ENCODE measurements at regions not wholly inside any gene's neighbourhood (a gene's known extent, or its start where the extent isn't known, plus 50 kb on each side); places are given as distances from the start of the nearest gene placed in this dataset.

DNA sequence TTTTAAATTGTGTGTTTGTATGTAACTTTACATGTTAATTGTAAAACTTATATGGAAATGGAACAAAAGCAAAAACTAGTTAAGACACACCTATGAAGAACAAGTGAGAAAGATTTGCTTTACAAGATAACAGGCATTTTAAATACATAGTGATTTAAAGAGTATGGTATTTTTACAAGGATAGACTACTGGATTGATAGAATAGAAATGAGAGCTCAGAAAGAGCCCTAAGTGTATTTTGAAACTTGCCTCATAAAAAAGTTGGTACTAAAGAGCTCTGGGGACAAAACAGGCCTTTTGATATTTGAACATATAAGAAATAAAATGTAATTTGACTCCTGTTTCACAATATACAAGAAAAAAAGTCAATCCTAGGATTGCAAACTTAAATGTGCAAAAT, 928.4 kb downstream of the REEP3 start:
- no peak for ATAC-seq
- Mint-ChIP-seq H3K27me3 (no peaks in the 10 kb centered on the region), H3K4me3 (no peak overlapping the region), H3K9me3 (no peaks in the 10 kb centered on the region), H3K27ac (no peak overlapping the region), H3K4me1 (ENCODE audit: low read depth in 2 of 2) (no peaks in the 10 kb centered on the region), H3K36me3 (no peaks in the 10 kb centered on the region)
- DNase-seq (ENCODE audit: low spot score), result no peak

DNA sequence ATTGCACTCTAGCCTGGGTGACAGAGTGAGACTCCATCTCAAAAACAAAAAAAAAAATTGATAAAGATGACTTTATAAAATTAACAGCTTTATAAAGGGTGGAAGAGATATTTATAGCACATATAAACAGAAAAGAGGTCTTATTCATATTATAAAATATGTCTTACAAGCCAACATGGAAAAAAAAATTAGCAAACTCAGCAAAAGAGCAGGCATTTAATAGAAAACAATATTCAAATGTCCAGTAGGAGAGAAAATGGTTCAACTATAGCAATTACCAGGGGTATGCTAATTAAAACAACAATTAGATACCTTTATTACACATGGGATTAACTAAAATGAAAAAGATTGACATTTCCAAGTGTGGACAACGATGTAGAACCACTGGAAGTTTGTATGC, 929.1 kb downstream of the REEP3 start:
- Mint-ChIP-seq H3K36me3 (no peaks in the 10 kb centered on the region), H3K27me3 (no peaks in the 10 kb centered on the region), H3K27ac (no peak overlapping the region), H3K4me1 (ENCODE audit: low read depth in 2 of 2) (no peaks in the 10 kb centered on the region), H3K4me3 (no peak overlapping the region), H3K9me3 (no peaks in the 10 kb centered on the region)
- DNase-seq (ENCODE audit: low spot score) (no peak), ATAC-seq (no peak)

DNA sequence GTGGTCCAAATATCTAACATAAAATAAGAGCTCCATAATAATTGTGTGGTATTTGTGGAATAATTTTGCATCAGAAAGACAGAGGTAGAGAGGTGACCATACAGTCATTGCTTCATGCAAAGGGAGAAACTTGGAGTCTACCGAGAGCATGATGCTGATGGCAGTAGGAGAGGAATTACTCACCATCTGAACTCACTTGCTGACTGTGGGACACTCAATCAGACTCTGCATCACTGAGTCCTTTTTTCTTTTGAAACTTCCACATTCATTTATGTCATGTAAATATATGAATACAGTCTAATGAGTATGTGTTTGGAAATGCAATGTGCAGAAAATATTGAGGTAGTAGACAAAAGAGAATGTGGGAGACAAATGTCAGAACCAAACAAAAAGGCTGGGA, 933.8 kb downstream of the REEP3 start:
- no peaks in the 10 kb centered on the region for H3K36me3 Mint-ChIP-seq
- H3K9me3 Mint-ChIP-seq, result no peaks in the 10 kb centered on the region
- DNase-seq (ENCODE audit: low spot score), result no peak
- no peak for ATAC-seq
- no peak overlapping the region for H3K4me3 Mint-ChIP-seq
- no peak overlapping the region for H3K27ac Mint-ChIP-seq
- no peaks in the 10 kb centered on the region for H3K4me1 Mint-ChIP-seq (ENCODE audit: low read depth in 2 of 2)
- H3K27me3 Mint-ChIP-seq, result no peaks in the 10 kb centered on the region

DNA sequence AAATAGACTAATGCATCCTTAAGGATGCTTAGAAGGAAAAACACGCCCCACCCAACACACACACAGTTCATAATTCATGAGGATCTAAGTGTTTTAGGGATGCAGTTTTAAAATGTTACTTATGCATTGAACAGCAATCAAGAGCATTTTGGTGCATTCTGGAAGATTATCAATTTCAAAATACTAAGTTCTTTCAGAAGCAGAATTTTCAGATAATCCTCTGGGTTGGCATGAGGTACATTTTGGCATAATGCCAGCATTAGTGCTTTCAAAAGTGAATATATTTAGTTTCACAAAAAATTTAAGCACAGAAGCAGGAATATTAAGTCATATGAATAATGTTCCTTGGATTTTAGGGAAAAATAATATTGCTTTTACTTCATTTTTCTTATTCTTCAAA, 937.1 kb downstream of the REEP3 start:
- no peaks in the 10 kb centered on the region for H3K27me3 Mint-ChIP-seq
- peaks cover 12% of the 10 kb centered on the region for H3K9me3 Mint-ChIP-seq
- DNase-seq (ENCODE audit: low spot score), result no peak
- no peaks in the 10 kb centered on the region for H3K4me1 Mint-ChIP-seq (ENCODE audit: low read depth in 2 of 2)
- peaks cover 5% of the 10 kb centered on the region for H3K36me3 Mint-ChIP-seq
- ATAC-seq, result no peak
- no peak overlapping the region for H3K4me3 Mint-ChIP-seq
- H3K27ac Mint-ChIP-seq, result no peak overlapping the region

DNA sequence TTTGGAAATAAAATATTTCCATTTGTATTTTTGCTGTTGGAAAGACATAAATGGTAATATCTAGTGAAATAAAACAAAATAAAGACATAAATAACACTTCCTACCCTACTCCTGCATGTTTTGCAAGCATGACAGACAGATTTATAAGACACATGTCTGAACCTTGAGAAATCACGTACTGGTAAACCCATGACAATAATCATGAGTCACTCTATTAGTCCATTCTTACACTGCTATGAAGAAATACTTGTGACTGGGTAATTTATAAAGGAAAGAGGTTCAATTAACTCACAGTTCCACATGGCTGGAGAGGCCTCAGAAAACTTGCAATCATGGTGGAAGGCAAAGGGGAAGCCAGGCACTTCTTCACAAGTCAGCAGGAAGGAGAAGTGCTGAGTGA, 942.2 kb downstream of the REEP3 start:
- H3K27me3 Mint-ChIP-seq, result no peaks in the 10 kb centered on the region
- H3K36me3 Mint-ChIP-seq, result peaks cover 8% of the 10 kb centered on the region
- DNase-seq (ENCODE audit: low spot score) (no peak), ATAC-seq (no peak)
- H3K27ac Mint-ChIP-seq, result no peak overlapping the region
- H3K4me3 Mint-ChIP-seq, result no peak overlapping the region
- peaks cover 24% of the 10 kb centered on the region for H3K9me3 Mint-ChIP-seq
- no peaks in the 10 kb centered on the region for H3K4me1 Mint-ChIP-seq (ENCODE audit: low read depth in 2 of 2)

DNA sequence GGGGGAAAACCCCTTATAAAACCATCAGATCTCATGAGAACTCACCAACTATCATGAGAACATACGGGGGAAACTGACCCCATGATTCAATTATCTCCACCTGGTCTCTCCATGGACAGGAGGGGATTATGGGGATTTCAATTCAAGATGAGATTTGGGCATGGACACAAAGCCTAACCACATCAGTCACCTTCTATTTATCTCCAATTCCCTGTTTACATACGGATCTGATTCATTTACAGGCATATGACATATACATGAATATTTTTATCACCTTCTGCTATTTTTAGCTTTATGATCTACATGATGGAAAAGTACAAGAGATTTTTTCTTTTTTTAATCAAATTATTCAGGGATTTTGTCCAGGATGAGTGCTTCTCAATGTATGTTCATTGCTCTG, 944.5 kb downstream of the REEP3 start:
- DNase-seq (ENCODE audit: low spot score), result no peak
- H3K9me3 Mint-ChIP-seq, result peaks cover 29% of the 10 kb centered on the region
- H3K27me3 Mint-ChIP-seq, result no peaks in the 10 kb centered on the region
- no peak overlapping the region for H3K4me3 Mint-ChIP-seq
- ATAC-seq, result no peak
- H3K36me3 Mint-ChIP-seq, result peaks cover 15% of the 10 kb centered on the region
- H3K4me1 Mint-ChIP-seq (ENCODE audit: low read depth in 2 of 2), result no peaks in the 10 kb centered on the region
- H3K27ac Mint-ChIP-seq, result no peak overlapping the region

DNA sequence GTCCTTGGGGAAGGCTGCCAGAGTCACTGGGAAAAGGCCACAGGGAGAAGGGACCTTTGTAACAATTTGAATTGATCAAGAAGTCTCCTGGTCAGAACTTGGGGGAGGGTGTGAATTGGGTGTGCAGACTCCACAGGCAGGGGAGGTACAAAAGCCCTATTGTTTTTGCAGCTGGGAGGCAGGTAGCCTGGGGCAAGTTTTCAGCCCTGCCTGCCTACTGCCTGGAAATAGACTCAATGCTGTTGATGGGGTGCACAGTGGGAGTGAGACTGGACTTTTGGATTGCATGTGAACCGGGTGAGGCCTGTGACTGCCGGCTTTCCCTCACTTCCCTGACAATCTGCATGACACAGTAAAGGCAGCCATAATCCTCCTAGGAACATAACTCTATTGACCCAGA, 947.0 kb downstream of the REEP3 start:
- no peak for DNase-seq (ENCODE audit: low spot score)

DNA sequence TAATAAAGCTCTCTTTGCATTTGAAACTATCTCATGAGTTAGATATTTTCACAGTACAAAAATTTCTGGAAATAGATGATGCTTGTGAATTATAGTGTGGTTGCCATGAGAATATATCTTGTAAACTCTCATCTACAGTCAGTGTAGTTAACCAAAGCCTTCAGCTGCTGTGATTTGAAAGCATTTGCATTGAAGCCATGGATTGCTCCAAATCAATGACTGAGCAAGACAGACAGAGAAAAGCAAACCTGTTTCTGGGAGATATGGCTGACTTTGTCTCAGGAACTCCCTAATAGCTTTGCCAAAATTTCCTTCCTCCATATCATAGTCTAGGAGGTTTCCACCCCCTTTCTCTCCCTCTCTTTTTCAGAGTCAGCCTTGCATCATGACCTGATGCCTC, 955.3 kb downstream of the REEP3 start:
- Mint-ChIP-seq H3K27ac (no peak overlapping the region), H3K9me3 (peaks cover 15% of the 10 kb centered on the region), H3K4me1 (ENCODE audit: low read depth in 2 of 2) (no peaks in the 10 kb centered on the region), H3K36me3 (peaks cover 4% of the 10 kb centered on the region), H3K27me3 (no peaks in the 10 kb centered on the region), H3K4me3 (no peak overlapping the region)
- DNase-seq (ENCODE audit: low spot score) (no peak), ATAC-seq (no peak)

More for the DNA sequence above, 947.0 kb downstream of the REEP3 start:
- Mint-ChIP-seq H3K27ac (no peak overlapping the region), H3K36me3 (peaks cover 18% of the 10 kb centered on the region), H3K4me3 (no peak overlapping the region), H3K9me3 (peaks cover 26% of the 10 kb centered on the region), H3K4me1 (ENCODE audit: low read depth in 2 of 2) (no peaks in the 10 kb centered on the region), H3K27me3 (no peaks in the 10 kb centered on the region)
- ATAC-seq, result no peak

DNA sequence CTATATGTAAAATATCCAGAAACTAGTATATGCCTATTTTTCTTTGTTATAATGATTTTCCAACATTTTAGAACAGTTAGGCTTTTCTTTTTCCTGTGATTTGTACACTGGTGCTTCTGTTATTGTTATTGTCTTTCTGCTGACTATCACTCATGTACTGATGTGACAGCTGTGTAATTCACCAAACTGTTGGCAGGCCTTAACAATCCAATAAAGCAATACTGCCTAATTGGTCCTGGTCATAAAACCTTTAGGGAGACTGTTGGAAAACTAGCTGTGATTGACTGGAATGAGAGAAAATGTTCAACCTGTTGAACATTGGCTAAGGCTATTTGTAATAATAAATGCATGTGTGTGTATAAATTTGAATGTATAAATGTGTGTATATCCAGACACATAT, 956.6 kb downstream of the REEP3 start:
- no peak overlapping the region for H3K27ac Mint-ChIP-seq
- no peak for ATAC-seq
- no peaks in the 10 kb centered on the region for H3K4me1 Mint-ChIP-seq (ENCODE audit: low read depth in 2 of 2)
- no peaks in the 10 kb centered on the region for H3K27me3 Mint-ChIP-seq
- no peaks in the 10 kb centered on the region for H3K36me3 Mint-ChIP-seq
- no peak for DNase-seq (ENCODE audit: low spot score)
- H3K9me3 Mint-ChIP-seq, result peaks cover 11% of the 10 kb centered on the region
- H3K4me3 Mint-ChIP-seq, result no peak overlapping the region

DNA sequence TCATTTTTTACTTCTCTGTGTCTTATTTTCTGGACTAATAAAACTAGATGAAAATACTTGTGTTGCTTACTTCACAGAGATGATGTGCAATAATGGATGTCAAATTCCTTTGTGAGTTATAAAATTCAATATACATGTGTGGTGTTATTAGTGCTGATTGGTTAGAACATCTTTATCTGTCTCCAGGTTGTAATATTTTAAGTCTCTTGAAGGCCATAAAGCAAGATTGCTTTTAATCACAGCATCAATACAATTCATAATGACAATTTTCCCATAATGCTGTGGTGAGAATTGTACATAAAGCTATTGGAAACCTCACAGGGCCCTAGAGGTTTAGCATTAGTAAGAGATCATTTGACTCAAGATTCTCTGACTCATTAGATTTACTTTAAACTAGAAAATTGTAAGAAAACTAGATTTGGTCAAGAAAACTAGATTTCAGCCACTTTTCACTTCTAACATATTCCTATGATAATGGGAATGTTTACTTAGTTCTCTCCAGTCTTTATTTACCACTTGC, 963.7 kb downstream of the REEP3 start:
- DNase-seq (ENCODE audit: low spot score), result no peak
- no peak overlapping the region for H3K4me3 Mint-ChIP-seq
- H3K4me1 Mint-ChIP-seq (ENCODE audit: low read depth in 2 of 2), result no peaks in the 10 kb centered on the region
- ATAC-seq, result no peak
- H3K27me3 Mint-ChIP-seq, result no peaks in the 10 kb centered on the region
- H3K9me3 Mint-ChIP-seq, result peaks cover 4% of the 10 kb centered on the region
- H3K27ac Mint-ChIP-seq, result no peak overlapping the region
- no peaks in the 10 kb centered on the region for H3K36me3 Mint-ChIP-seq

DNA sequence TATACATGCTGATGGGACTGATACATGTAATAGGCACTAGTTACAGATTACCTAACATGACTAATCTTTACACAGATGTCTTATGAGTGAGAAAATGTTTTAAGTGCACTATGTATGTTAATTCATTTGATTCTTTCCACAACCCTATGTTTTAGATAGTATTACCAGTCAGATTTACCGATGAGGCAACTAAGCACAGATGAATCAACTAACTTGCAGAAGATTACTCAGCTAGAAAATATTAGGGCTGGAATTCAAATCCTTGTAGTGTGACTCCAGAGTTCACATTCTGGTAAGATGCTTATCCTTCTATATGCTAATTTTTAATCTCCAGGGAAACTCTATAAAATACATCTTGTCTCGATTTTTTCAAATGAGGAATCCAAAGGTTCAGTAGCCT, 964.9 kb downstream of the REEP3 start:
- H3K9me3 Mint-ChIP-seq, result peaks cover 4% of the 10 kb centered on the region
- no peak overlapping the region for H3K27ac Mint-ChIP-seq
- no peaks in the 10 kb centered on the region for H3K27me3 Mint-ChIP-seq
- no peaks in the 10 kb centered on the region for H3K36me3 Mint-ChIP-seq
- no peaks in the 10 kb centered on the region for H3K4me1 Mint-ChIP-seq (ENCODE audit: low read depth in 2 of 2)
- DNase-seq (ENCODE audit: low spot score) (no peak), ATAC-seq (no peak)
- no peak overlapping the region for H3K4me3 Mint-ChIP-seq

DNA sequence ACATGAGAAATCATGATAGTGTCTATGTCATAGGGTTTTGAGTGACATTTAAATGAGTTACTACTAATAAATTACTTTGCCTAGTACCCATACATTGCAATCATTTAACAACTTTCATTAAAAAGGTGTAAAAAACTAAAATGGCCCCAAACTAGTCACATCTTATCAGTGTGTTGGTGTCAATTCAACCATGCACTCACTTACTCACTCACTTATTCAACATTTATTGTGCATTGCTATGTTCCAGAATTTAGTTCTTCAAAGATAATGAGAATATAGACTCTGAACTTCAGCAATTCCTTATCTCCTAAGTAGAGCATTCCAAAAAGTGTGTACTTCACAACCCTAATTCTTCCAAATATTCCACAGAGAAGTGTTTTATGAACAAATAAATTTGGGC, 965.7 kb downstream of the REEP3 start:
- ATAC-seq (no peak), DNase-seq (ENCODE audit: low spot score) (no peak)
- H3K27ac Mint-ChIP-seq, result no peak overlapping the region
- no peaks in the 10 kb centered on the region for H3K27me3 Mint-ChIP-seq
- peaks cover 4% of the 10 kb centered on the region for H3K9me3 Mint-ChIP-seq
- no peaks in the 10 kb centered on the region for H3K36me3 Mint-ChIP-seq
- H3K4me3 Mint-ChIP-seq, result no peak overlapping the region
- no peaks in the 10 kb centered on the region for H3K4me1 Mint-ChIP-seq (ENCODE audit: low read depth in 2 of 2)

DNA sequence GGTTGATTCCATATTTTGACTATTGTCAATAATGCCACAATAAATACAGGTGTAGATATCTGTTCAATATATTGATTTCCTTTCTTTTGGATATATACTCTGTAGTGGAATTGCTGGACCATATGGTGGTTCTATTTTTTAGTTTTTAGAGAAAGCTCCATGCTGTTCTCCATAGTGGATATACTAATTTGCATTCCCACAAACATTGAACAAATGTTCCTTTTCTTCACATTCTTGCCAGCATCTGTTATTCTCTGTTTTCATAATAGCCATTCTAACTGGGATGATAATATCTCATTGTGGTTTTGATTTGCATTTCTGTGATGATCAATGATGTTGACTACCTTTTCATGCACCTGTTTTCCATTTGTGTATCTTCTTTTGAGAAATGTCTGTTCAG, 973.7 kb downstream of the REEP3 start:
- no peaks in the 10 kb centered on the region for H3K4me1 Mint-ChIP-seq (ENCODE audit: low read depth in 2 of 2)
- no peak overlapping the region for H3K27ac Mint-ChIP-seq
- ATAC-seq (no peak), DNase-seq (ENCODE audit: low spot score) (no peak)
- no peaks in the 10 kb centered on the region for H3K27me3 Mint-ChIP-seq
- peaks cover 6% of the 10 kb centered on the region for H3K36me3 Mint-ChIP-seq
- H3K9me3 Mint-ChIP-seq, result peaks cover 21% of the 10 kb centered on the region
- no peak overlapping the region for H3K4me3 Mint-ChIP-seq

DNA sequence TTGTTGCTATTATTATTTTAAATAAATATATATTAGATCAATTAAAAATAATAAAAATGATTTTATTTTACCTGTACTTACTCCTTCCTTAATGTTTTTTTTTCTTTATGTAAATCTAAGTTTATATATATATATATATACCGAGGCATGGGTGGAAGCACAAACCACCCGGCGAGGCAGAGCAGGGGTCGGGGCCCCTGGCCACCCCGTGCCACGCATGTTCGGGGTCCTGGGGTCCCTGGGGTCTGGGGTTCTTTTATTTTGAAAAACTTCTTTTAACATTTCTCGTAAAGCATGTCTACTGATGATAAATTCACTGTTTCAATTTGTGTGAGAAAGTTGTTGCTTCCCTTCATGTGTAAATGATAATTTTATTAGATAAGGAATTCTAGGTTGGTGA, 976.1 kb downstream of the REEP3 start:
- Mint-ChIP-seq H3K27me3 (no peaks in the 10 kb centered on the region), H3K4me3 (no peak overlapping the region), H3K9me3 (peaks cover 24% of the 10 kb centered on the region), H3K4me1 (ENCODE audit: low read depth in 2 of 2) (no peaks in the 10 kb centered on the region), H3K27ac (no peak overlapping the region), H3K36me3 (peaks cover 6% of the 10 kb centered on the region)
- ATAC-seq (no peak), DNase-seq (ENCODE audit: low spot score) (no peak)

DNA sequence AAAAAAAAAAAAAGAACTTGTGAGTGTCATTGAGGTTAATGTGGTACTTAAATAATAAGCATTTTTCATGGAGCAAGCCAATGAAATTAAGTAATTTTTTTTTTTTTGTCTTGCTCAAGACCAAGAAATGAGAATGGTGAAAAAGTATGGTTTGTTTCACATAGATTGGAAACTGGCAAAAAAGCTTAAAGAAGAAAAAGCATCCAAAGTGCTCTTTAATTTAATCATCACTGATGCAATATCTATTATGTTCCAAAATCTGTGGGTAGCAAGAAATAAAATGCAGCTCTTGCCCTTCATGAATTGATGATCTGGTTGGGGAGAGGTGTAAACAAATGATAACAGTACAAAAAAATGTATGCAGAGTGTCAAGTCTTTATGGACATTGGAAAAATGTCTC, 980.6 kb downstream of the REEP3 start:
- peaks cover 19% of the 10 kb centered on the region for H3K9me3 Mint-ChIP-seq
- no peak for ATAC-seq
- H3K4me3 Mint-ChIP-seq, result no peak overlapping the region
- no peak for DNase-seq (ENCODE audit: low spot score)
- H3K27ac Mint-ChIP-seq, result no peak overlapping the region
- no peaks in the 10 kb centered on the region for H3K36me3 Mint-ChIP-seq
- no peaks in the 10 kb centered on the region for H3K27me3 Mint-ChIP-seq
- H3K4me1 Mint-ChIP-seq (ENCODE audit: low read depth in 2 of 2), result no peaks in the 10 kb centered on the region

Data from natural killer cell treated with Interleukin-12 subunit alpha and Interleukin-12 subunit beta and Interleukin-15 and Interleukin-18, amount 100 ng/mL, for 72 hours (primary cell).